ENCODE measurements at regions not wholly inside any gene's neighbourhood (a gene's known extent, or its start where the extent isn't known, plus 50 kb on each side); places are given as distances from the start of the nearest gene placed in this dataset.

DNA sequence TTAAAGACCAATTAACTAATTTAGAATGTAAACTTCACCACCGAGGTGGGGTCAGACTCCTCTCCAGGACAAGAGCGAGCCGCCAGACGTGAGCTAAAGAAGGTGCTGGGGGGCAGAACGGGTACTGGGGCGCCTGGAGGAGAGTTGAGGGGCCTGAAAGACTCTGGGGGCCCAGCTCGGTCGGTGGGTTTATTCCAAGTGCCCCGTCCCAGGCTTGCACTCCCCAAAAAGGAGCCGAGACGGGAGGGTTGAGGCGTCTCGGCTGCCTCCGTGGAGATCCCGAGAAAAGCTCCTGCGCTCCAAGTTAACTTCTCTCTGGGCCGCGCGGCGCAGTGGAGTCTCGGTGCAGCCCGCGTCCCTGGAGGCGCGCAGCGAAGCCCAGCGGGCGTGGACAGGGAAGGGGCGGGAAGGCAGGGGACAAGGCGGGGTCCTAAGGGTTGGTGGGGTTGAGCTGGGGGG, 553.3 kb downstream of the TFEC start (continued):
- no peak for TF ChIP-seq U2AF1 (optimal IDR thresholded peaks at IDR 0.05; ENCODE audit: low read depth, low read length)
- no peak for TF ChIP-seq KDM5B (IDR thresholded peaks at IDR 0.05; ENCODE audit: insufficient replicate concordance, low read depth, low read length)
- TF ChIP-seq, protein P1, sequence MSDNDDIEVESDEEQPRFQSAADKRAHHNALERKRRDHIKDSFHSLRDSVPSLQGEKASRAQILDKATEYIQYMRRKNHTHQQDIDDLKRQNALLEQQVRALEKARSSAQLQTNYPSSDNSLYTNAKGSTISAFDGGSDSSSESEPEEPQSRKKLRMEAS (CRISPR knock-in tag; IDR thresholded peaks at IDR 0.05) = no peak
- no peak for TF ChIP-seq ATF1 (CRISPR knock-in tag; IDR thresholded peaks at IDR 0.05)
- TF ChIP-seq ATF1 (tag; IDR thresholded peaks at IDR 0.05) = no peak
- TF ChIP-seq, protein P2, sequence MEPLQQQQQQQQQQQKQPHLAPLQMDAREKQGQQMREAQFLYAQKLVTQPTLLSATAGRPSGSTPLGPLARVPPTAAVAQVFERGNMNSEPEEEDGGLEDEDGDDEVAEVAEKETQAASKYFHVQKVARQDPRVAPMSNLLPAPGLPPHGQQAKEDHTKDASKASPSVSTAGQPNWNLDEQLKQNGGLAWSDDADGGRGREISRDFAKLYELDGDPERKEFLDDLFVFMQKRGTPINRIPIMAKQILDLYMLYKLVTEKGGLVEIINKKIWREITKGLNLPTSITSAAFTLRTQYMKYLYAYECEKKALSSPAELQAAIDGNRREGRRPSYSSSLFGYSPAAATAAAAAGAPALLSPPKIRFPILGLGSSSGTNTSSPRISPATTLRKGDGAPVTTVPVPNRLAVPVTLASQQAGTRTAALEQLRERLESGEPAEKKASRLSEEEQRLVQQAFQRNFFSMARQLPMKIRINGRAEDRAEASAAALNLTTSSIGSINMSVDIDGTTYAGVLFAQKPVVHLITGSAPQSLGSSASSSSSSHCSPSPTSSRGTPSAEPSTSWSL (CRISPR knock-in tag; IDR thresholded peaks at IDR 0.05; ENCODE audit: borderline replicate concordance) = no peak

DNA sequence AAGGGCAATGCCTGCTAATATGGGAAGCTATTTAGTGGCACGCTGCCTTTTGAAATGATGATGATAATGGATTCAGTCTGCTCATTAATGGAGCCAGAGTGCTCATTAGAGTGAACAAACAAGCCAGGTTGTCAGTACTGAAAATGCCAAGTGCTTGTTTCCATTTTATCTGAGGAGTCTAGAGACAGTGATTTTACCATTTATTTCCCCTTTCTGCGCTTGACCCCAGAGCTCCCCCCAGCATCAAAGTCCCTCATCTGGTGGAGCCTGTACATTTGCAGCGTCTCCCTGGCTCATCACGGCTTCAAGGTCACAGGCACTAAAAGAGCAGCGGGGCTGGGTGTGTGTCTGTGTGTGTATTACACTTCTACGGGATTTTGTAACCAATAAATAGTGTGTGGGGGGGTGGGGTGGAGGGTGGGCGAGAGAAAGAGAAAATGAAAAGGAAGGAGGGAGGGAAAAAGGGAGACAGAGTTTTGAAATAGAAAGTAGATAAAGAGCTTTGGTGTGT, 553.8 kb downstream of the TFEC start:
- Histone ChIP-seq H3K4me1 (replicated peaks in 1 of 2; ENCODE audit: control insufficient read depth in 2 of 2, insufficient read depth in 2 of 2, low read length in 2 of 2) (no peaks in the 10 kb centered on the region), H3K9ac (ENCODE audit: insufficient read depth in 1 of 2, low read depth in 2 of 2, low read length in 2 of 2) (no peak overlapping the region), H3K79me2 (ENCODE audit: control insufficient read depth, insufficient read depth, low read length) (no peaks in the 10 kb centered on the region), H3K9me1 (ENCODE audit: control insufficient read depth, insufficient read depth, low read length) (no peaks in the 10 kb centered on the region), H2AFZ (ENCODE audit: low read depth, low read length) (no peak overlapping the region), H3K27me3 (ENCODE audit: control insufficient read depth in 2 of 2, insufficient read depth in 2 of 2, low read length in 2 of 2) (no peaks in the 10 kb centered on the region), H3K4me2 (ENCODE audit: insufficient read depth, low read length) (no peak overlapping the region), H3K9me3 (replicated peaks; ENCODE audit: control insufficient read depth, insufficient read depth, low read depth, low read length) (no peaks in the 10 kb centered on the region), H4K20me1 (replicated peaks; ENCODE audit: control insufficient read depth, insufficient read depth, low read length) (no peaks in the 10 kb centered on the region), H3K36me3 (ENCODE audit: control insufficient read depth, insufficient read depth, low read length) (no peaks in the 10 kb centered on the region), H3K27ac (ENCODE audit: extremely low read depth, low read depth, low read length) (no peak overlapping the region), H3K4me3 (no peak overlapping the region)
- ChIA-PET POLR2A (no interaction called here), CTCF (ENCODE audit: low intra/inter-chr PET ratio) (no interaction called here)
- 0% methylated on average over 7 of the region's 7 CpGs for WGBS (ENCODE audit: insufficient coverage, low coverage, missing lambda C conversion rate)
- TF ChIP-seq HDAC8 (tag; IDR thresholded peaks at IDR 0.05) = no peak
- intact Hi-C loops (cut with micrococcal nuclease) = no loop called here
- in situ Hi-C loops (cut with MboI) = no loop called here
- BruUV-seq (replicated peaks) = no TSS peak
- FAIRE-seq (no peak), DNase-seq (ENCODE audit: extremely low read depth in 1 of 4, low spot score in 3 of 4) (no peak), ATAC-seq (no peak)
